Stimulated activated naive CD4-positive, alpha-beta T cell (primary cell): ENCODE measurements at regions not wholly inside any gene's neighbourhood (a gene's known extent, or its start where the extent isn't known, plus 50 kb on each side); places are given as distances from the start of the nearest gene placed in this dataset.

Source experiments
- DNase-seq, 6 experiments: peaks; one replicate each; lab custom pipeline; 2025; lab: John Stamatoyannopoulos, UW

DNA sequence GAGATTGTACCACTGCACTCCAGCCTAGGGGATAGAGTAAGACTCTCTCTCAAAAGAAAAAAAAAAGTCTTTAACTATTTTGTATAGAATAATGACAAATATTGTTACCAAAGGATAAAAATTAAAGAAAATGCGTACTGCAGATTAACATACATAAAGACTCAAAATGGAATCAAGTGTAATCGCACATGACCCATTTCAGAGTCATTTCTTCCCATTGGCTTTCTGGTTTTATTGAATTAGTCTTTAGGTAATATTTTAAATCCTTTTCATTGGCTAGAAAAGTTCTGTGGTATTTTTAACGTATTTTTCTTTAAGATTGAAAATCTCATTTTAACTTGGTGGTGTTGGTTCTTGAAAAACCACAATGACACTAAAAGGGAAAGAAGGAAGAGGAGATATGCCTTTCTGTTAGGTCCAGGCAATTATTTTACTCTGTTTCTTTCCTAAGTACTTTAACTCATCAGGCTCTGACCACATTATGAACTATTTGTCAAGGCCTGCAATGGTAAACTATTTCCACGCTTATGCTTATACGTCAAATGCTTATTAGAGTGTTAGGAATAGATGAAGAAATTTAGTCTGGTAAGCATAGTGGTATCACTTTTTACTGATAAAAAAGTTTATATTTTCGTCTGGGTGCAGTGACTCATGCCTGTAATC, 52.3 kb downstream of the PLEKHG1 start:
- no peak for DNase-seq

- no peak for DNase-seq
These were observed 53.3 kb downstream of the PLEKHG1 start for GRCh38 chr6:150652848-150653613.

GRCh38 chr6:150654608-150655007, 54.9 kb downstream of the PLEKHG1 start:
- DNase-seq = no peak

- no peak for DNase-seq
These were observed 56.5 kb downstream of the PLEKHG1 start for GRCh38 chr6:150656156-150656555.

DNA sequence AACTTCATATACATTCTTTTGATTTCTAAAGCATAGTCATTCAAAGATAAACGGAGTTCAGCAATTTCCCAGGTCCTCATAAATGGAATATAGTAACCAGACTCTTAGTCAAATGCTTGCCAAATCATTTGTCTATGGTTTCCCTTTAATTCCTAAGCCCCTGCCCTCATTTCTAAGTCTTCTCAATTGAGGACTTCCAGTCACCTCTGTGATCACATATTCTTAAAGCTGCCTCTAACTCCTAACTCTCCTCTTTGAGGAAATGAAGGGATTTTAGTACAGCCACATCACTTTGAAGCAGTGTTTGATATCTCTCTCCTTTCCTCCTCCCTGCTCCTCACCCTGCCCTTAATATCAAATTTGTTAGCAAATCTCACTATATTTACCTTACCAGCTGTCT, 58.7 kb downstream of the PLEKHG1 start:
- DNase-seq = no peak

DNA sequence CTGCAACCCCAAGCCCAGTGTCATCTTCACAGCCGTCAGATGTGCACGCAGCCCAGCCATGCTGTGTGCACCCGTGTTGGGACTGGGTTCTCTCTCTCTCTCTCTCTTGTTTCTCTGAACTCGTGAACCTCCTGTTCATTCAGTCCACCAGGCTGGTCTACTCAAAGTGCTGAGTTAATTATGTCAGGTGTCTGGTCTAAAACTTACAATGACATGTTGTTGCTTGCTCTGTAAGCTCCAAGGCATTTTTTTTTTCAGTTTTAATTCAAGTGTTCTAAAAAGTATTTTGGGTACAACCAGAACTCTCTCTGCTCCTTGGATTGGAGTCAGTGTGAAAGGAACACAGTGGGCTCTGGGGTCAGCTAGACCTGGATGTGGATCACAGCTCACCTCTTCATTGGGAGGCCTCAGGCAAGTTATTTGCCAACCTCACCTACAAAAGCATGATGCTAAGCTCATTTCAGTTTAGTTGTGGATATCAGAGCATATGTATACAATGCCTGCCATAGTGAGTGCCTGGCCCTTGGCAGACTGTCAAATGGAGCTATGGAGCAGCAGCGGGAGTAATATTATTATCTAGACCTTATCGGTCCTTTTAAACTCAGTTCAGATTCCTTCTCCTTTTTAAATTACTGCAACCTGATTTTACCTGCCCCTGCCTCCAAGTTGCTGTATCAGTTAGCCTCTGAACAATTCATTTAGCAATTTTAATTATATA, 59.5 kb downstream of the PLEKHG1 start:
- DNase-seq = no peak

- DNase-seq = no peak
These were observed 61.7 kb downstream of the PLEKHG1 start for GRCh38 chr6:150661216-150662007.

DNA sequence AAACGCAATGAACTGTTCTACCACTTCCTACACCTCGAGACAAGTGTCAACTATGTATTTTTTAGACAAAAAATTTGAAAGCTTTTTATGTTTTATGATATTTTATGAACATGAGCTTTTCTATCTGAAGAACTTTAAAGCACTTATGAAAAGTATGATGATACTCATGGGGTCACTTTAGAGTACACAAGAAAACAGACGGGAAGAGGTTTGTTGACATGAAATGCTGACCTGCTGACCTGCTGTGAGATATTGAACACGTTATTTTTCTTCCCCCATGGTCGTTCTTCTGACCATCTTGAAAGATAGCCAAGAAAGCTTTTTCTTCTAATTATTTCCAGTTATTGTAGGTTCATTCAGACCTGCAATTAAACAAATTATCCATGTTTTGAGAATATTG, 63.1 kb downstream of the PLEKHG1 start:
- DNase-seq = no peak

DNA sequence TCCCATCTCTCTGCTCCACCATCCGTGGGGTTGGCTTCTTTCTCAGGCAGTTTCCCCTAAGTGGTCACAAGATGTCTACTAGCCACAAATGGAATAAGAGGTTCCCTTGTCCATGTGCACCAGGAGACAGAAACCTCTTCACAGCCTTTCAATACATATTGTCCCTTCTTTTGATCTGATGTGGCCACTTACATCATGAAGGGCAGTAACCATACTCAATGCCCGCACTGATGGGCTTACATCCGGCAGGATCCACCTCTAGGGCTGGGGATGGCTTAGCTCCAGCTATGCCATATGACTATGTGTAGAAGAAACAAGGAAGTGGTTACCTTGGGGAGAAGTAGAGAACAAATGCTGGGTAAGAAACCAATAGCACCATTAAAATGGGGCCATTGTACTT, 64.4 kb downstream of the PLEKHG1 start:
- DNase-seq = no peak

- DNase-seq = no peak
These were observed 66.4 kb downstream of the PLEKHG1 start for GRCh38 chr6:150666071-150666470.

DNA sequence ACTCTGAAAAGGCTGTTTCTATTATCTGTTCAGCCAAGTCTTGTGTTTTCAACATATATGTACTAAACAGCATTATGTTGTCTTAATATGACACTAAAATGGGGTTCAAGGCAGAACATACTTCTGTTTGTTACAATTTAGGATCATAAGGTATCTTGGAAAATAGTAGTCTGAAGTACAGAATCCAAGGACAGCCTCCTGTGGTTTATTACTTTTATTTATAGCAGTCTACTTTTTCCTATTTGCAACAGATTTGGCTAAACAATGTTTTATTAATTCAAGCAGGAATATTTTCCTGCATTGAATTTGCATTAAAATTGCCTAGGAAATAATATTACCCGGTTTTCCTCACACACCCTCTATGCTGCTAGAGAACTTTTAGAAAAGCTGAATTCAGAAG, 67.7 kb downstream of the PLEKHG1 start:
- no peak for DNase-seq

GRCh38 chr6:150667977-150668716, 68.5 kb downstream of the PLEKHG1 start:
- DNase-seq = no peak

DNA sequence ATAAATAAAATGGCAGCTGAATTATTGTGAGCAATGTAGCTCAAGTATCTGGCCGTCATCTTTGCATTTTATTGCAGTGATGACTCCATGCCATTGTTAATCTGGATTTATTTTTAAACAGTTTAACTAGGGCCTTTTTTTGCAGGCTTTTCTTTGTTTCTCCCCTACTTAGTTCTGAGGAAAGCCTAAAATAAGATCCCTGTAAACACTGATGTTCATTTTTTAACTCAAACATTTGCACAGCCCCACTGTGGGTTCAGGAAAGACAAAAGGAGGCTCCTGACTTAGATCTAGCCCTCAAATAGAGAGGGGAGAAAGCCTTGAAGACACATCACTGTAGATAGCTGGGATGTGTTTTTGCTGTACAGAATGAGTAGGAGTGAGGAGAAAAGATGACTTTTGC, 69.2 kb downstream of the PLEKHG1 start:
- DNase-seq = no peak

DNA sequence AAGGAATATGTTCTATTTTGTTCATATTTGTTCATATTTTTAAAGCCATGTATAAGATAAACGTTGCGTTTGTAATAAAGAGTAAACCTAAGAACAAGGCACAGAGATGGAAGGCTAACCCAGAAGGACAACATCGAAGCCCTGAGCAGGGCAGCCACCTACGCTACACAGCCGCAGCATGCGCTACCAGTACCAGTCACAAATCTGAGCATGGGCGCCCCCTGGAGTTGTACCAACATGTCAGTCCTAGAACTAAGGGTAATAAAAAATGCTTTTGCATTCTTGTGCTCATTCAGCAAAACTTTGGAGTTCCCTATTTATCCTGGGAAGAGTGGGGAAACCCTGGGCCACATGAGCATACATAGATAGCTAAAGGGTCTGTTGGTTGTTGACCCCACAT, 70.6 kb downstream of the PLEKHG1 start:
- no peak for DNase-seq

GRCh38 chr6:150672800-150673199, 73.1 kb downstream of the PLEKHG1 start:
- no peak for DNase-seq

DNA sequence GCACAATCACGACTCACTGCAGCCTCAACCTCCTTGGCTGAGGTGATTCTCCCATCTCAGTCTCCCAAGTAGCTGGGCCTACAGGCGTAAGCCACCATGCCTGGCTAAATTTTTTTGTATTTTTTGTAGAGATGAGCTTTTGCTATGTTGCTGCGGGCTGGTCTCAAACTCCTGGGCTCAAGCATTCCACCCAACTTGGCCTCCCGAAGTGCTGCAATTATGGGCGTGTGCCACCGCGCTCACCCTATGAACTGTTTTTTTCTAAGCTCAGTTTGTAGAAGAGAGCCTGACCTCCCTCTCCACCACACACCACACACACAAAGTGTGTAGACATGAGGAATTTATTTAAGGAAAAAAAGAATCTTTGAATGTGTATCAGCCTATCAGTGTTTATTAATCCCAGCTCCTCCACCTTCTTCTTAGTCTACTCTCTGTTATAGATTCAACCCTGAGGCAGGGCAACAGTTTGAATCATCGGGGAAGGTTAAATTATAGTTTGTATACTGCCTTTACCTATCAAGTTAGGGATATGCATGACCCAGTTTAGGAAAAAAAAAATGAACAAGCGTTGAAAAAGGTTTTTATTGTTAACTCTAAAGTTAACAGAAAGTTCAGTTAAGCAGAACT, 74.1 kb downstream of the PLEKHG1 start:
- DNase-seq = no peak

DNA sequence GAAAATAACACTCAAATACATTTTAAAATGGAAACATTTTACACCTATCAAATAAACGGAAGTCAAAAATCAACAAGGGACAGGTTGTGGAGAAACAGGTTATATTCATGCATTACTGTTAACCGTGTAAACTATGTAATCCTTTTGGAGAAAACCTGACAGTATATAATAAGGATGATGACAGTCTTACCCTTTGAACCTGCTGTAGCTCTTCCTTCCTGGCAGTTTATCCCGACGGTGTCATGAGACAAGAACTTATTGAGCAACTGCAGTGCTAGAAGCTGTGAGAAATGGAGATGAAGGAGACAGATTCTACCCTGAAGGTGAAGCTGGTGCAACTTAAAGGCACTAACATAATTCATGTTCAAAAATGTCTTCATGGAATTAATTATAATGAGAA, 76.7 kb downstream of the PLEKHG1 start:
- DNase-seq = no peak

DNA sequence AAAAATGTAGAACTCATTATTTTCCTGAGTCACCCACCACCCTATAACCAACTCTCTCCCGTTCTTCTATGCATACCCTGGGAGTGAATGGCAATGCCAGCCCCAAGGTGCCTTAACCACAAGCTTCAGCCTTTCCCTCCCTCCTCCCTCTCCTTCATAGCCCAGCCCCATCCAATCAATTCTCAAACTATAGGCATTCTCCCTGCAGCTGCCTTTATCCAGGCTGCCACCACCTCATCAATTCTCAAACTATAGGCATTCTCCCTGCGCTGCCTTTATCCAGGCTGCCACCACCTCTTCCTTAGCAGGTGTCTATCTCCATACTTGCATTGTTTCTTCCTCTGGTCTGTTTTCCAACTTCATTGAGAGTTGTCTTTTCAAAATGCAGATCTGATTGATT, 77.1 kb downstream of the PLEKHG1 start:
- no peak for DNase-seq

DNA sequence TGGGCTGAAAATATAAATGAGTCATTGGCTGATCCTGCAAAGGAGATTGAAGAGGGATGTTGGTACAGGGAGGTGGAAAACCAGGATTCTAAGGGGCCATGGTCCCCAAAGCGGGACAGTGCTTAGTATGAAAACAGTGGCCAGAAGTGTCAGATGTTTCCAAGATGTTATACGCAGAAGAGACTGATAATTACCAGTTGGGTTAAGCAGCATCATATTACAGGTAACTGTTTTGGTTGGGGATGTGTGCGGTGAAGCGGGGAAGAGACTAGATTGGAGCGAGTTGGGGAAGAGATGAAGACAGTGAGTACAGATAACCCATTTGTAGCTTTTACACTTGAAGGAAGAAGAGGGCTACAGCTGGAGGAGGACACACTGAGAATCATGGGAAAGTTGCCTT, 80.8 kb downstream of the PLEKHG1 start:
- DNase-seq = no peak

GRCh38 chr6:150681578-150682395, 82.1 kb downstream of the PLEKHG1 start:
- DNase-seq = no peak
